Left lung (tissue), 4 donors: ENCODE measurements at regions not wholly inside any gene's neighbourhood (a gene's known extent, or its start where the extent isn't known, plus 50 kb on each side); places are given as distances from the start of the nearest gene placed in this dataset.

ENCODE experiments used
- ATAC-seq: fragments of 200-7000 bp; cut with Tn5 transposase; one replicate; pipeline ENCODE4 v1.9.1; 2020; ENCODE audit warnings: moderate library complexity
- DNase-seq, 4 donors: peaks; one replicate each; pipeline ENCODE4 v3.0.0-alpha.2; 2013 to 2020
- H3K27ac ChIP-seq, 2 donors: fragments of 200-600 bp; sonication (generic) in 1 of 2; one replicate each; pipeline versions ENCODE4 v1.5.0 to v1.8.0; 2020 to 2021
- H3K27me3 ChIP-seq, 2 donors: fragments of 200-600 bp; sonication (generic) in 1 of 2; one replicate each; pipeline versions ENCODE4 v1.5.0 to v1.8.0; 2020 to 2021
- H3K36me3 ChIP-seq, 2 donors: fragments of 200-600 bp; sonication (generic) in 1 of 2; one replicate each; pipeline versions ENCODE4 v1.5.0 to v1.8.0; 2020 to 2021
- H3K4me1 ChIP-seq, 2 donors: fragments of 200-600 bp; one replicate each; pipeline ENCODE4 v1.8.0; 2021
- H3K4me3 ChIP-seq, 2 donors: fragments of 200-600 bp; sonication (generic) in 1 of 2; one replicate each; pipeline versions ENCODE4 v1.5.0 to v1.8.0; 2020 to 2021; ENCODE audit warnings: mild to moderate bottlenecking in 1 of 2
- H3K9me3 ChIP-seq, 2 donors: fragments of 200-600 bp; sonication (generic) in 1 of 2; one replicate each; pipeline versions ENCODE4 v1.5.0 to v1.8.0; 2020 to 2021
- CTCF ChIP-seq, 2 donors: fragments of 200-600 bp; sonication (generic) in 1 of 2; IDR thresholded peaks; one replicate each; pipeline versions ENCODE4 v1.5.0 to v1.8.0; 2021; ENCODE audit warnings: antibody characterized with exemption in 2 of 2
- intact Hi-C, 2 donors: fragments of 100-400 bp; cut with DNase I; formaldehyde crosslinking; loops; one replicate each; pipeline versions ENCODE4 v1.11.2 to v1.14.2; 2022
- donor health status: DM: no; HTN: yes; CAD: no.
- donor health status: DM: no; HTN: no; CAD: no.

- no peaks in the 10 kb centered on the region for H3K9me3 ChIP-seq
- no peak for TF ChIP-seq CTCF (IDR thresholded peaks at IDR 0.05)
- intact Hi-C loops = no loop called here
- H3K27me3 ChIP-seq = no peaks in the 10 kb centered on the region
- H3K27ac ChIP-seq = no peak overlapping the region
- no peak for ATAC-seq
- DNase-seq = no peak
- no peaks in the 10 kb centered on the region for H3K36me3 ChIP-seq
- no peaks in the 10 kb centered on the region for H3K4me1 ChIP-seq
- H3K4me3 ChIP-seq = no peak overlapping the region
These were observed 222.7 kb downstream of the CYRIA start for GRCh38 chr2:16442971-16443370.

GRCh38 chr2:16441431-16441830 lies 224.2 kb downstream of the CYRIA start:
- no peak for TF ChIP-seq CTCF (IDR thresholded peaks at IDR 0.05)

GRCh38 chr2:16440898-16441297 lies 224.7 kb downstream of the CYRIA start:
- no peaks in the 10 kb centered on the region for H3K36me3 ChIP-seq
- intact Hi-C loops = no loop called here
- H3K9me3 ChIP-seq = no peaks in the 10 kb centered on the region
- no peak for DNase-seq
- H3K4me3 ChIP-seq = no peak overlapping the region
- no peaks in the 10 kb centered on the region for H3K27me3 ChIP-seq
- no peak for ATAC-seq
- no peaks in the 10 kb centered on the region for H3K4me1 ChIP-seq
- no peak overlapping the region for H3K27ac ChIP-seq
- TF ChIP-seq CTCF (IDR thresholded peaks at IDR 0.05) = no peak

More at GRCh38 chr2:16441431-16441830, 224.2 kb downstream of the CYRIA start:
- no peak for DNase-seq
- Histone ChIP-seq H3K27me3 (no peaks in the 10 kb centered on the region), H3K36me3 (no peaks in the 10 kb centered on the region), H3K9me3 (no peaks in the 10 kb centered on the region), H3K4me1 (no peaks in the 10 kb centered on the region), H3K27ac (no peak overlapping the region), H3K4me3 (no peak overlapping the region)
- intact Hi-C loops = no loop called here
- ATAC-seq = no peak

GRCh38 chr2:16438613-16439321 lies 226.9 kb downstream of the CYRIA start:
- H3K36me3 ChIP-seq = no peaks in the 10 kb centered on the region
- ATAC-seq = no peak

GRCh38 chr2:16437189-16437588 lies 228.4 kb downstream of the CYRIA start:
- no peak for ATAC-seq
- intact Hi-C loops = no loop called here
- Histone ChIP-seq H3K4me3 (no peak overlapping the region), H3K27ac (no peak overlapping the region), H3K36me3 (no peaks in the 10 kb centered on the region), H3K9me3 (no peaks in the 10 kb centered on the region), H3K4me1 (no peaks in the 10 kb centered on the region), H3K27me3 (no peaks in the 10 kb centered on the region)
- no peak for DNase-seq
- TF ChIP-seq CTCF (IDR thresholded peaks at IDR 0.05) = no peak

More at GRCh38 chr2:16438613-16439321, 226.9 kb downstream of the CYRIA start:
- Histone ChIP-seq H3K4me1 (no peaks in the 10 kb centered on the region), H3K9me3 (no peaks in the 10 kb centered on the region), H3K27me3 (no peaks in the 10 kb centered on the region), H3K4me3 (no peak overlapping the region), H3K27ac (no peak overlapping the region)
- TF ChIP-seq CTCF (IDR thresholded peaks at IDR 0.05) = no peak
- intact Hi-C loops = no loop called here
- DNase-seq = no peak
